NCI-H748 (cell line): ENCODE measurements at regions not wholly inside any gene's neighbourhood (a gene's known extent, or its start where the extent isn't known, plus 50 kb on each side); places are given as distances from the start of the nearest gene placed in this dataset.

Experiments used
- DNase-seq: peaks from one replicate; lab custom pipeline; 2025; ENCODE audit not compliant: unreplicated experiment; lab: John Stamatoyannopoulos, UW

GRCh38 chr12:77777274-77777673, 53.4 kb upstream of the NAV3 start:
- DNase-seq, result no peak

- no peak for DNase-seq
Measured at GRCh38 chr12:77774761-77775160, 55.9 kb upstream of the NAV3 start.

- DNase-seq, result no peak
Measured at GRCh38 chr12:77772676-77773298, 57.9 kb upstream of the NAV3 start.

- DNase-seq, result no peak
Measured at GRCh38 chr12:77768558-77768957, 62.1 kb upstream of the NAV3 start.

GRCh38 chr12:77767756-77768343, 62.8 kb upstream of the NAV3 start:
- DNase-seq, result peak; percentile 18

- no peak for DNase-seq
Measured at GRCh38 chr12:77767335-77767734, 63.4 kb upstream of the NAV3 start.

- DNase-seq, result no peak
Measured at GRCh38 chr12:77766224-77766623, 64.5 kb upstream of the NAV3 start.

GRCh38 chr12:77761286-77761685, 69.4 kb upstream of the NAV3 start:
- no peak for DNase-seq

GRCh38 chr12:77760271-77761025, 70.2 kb upstream of the NAV3 start:
- no peak for DNase-seq

GRCh38 chr12:77754086-77754485, 76.6 kb upstream of the NAV3 start:
- DNase-seq, result no peak

GRCh38 chr12:77751939-77752338, 78.8 kb upstream of the NAV3 start:
- DNase-seq, result peak; percentile 89

GRCh38 chr12:77746096-77746495, 84.6 kb upstream of the NAV3 start:
- peak; percentile 99 for DNase-seq

GRCh38 chr12:77745624-77746023, 85.1 kb upstream of the NAV3 start:
- peak; percentile 85 for DNase-seq

- DNase-seq, result peak; percentile 40
Measured at GRCh38 chr12:77742631-77743030, 88.1 kb upstream of the NAV3 start.

- DNase-seq, result no peak
Measured at GRCh38 chr12:77741974-77742517, 88.6 kb upstream of the NAV3 start.

- DNase-seq, result no peak
Measured at GRCh38 chr12:77736219-77736965, 94.3 kb upstream of the NAV3 start.

- DNase-seq, result peak; percentile 30
Measured at GRCh38 chr12:77734214-77734883, 96.3 kb upstream of the NAV3 start.

- DNase-seq, result no peak
Measured at GRCh38 chr12:77728018-77728417, 102.7 kb upstream of the NAV3 start.

- DNase-seq, result no peak
Measured at GRCh38 chr12:77727442-77728001, 103.2 kb upstream of the NAV3 start.

- DNase-seq, result no peak
Measured at GRCh38 chr12:77725611-77726010, 105.1 kb upstream of the NAV3 start.
